ENCODE measurements at regions not wholly inside any gene's neighbourhood (a gene's known extent, or its start where the extent isn't known, plus 50 kb on each side); places are given as distances from the start of the nearest gene placed in this dataset.

GRCh38 chr20:11060423-11061185 is 386.8 kb upstream of the JAG1 start:
- TF ChIP-seq, protein P1, sequence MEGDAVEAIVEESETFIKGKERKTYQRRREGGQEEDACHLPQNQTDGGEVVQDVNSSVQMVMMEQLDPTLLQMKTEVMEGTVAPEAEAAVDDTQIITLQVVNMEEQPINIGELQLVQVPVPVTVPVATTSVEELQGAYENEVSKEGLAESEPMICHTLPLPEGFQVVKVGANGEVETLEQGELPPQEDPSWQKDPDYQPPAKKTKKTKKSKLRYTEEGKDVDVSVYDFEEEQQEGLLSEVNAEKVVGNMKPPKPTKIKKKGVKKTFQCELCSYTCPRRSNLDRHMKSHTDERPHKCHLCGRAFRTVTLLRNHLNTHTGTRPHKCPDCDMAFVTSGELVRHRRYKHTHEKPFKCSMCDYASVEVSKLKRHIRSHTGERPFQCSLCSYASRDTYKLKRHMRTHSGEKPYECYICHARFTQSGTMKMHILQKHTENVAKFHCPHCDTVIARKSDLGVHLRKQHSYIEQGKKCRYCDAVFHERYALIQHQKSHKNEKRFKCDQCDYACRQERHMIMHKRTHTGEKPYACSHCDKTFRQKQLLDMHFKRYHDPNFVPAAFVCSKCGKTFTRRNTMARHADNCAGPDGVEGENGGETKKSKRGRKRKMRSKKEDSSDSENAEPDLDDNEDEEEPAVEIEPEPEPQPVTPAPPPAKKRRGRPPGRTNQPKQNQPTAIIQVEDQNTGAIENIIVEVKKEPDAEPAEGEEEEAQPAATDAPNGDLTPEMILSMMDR (conservative IDR thresholded peaks at IDR 0.05; ENCODE audit: low read length), result no peak
- TF ChIP-seq EZH2phosphoT487 (IDR thresholded peaks at IDR 0.05; ENCODE audit: borderline replicate concordance), result no peak
